Mesenchymal stem cell (in vitro differentiated cells and primary cell): ENCODE measurements at regions not wholly inside any gene's neighbourhood (a gene's known extent, or its start where the extent isn't known, plus 50 kb on each side); places are given as distances from the start of the nearest gene placed in this dataset.

ENCODE experiments used
- DNase-seq: peaks from one replicate; pipeline ENCODE4 v3.0.0-alpha.2; 2013
- H2AFZ ChIP-seq: one replicate; pipeline ENCODE4 v1.6.1; 2013; ENCODE audit warnings: low read depth, mild to moderate bottlenecking, control low read depth, inconsistent platforms, low read length, moderate library complexity
- H2AK5ac ChIP-seq: 2 replicates; pipeline ENCODE4 v1.6.1; 2013; ENCODE audit warnings: low read length, moderate library complexity, mild to moderate bottlenecking, inconsistent platforms; ENCODE audit not compliant: severe bottlenecking
- H2BK120ac ChIP-seq: one replicate; pipeline ENCODE4 v1.6.1; 2013; ENCODE audit warnings: low read depth, mild to moderate bottlenecking, inconsistent platforms, low read length, moderate library complexity
- H2BK12ac ChIP-seq, 2 experiments: one replicate each; pipeline ENCODE4 v1.6.1; 2013; ENCODE audit warnings: inconsistent platforms in 2 of 2, low read length in 2 of 2, mild to moderate bottlenecking in 2 of 2, moderate library complexity in 2 of 2, control low read depth in 1 of 2
- H2BK15ac ChIP-seq: one replicate; pipeline ENCODE4 v1.6.1; 2013; ENCODE audit warnings: mild to moderate bottlenecking, low read depth, inconsistent platforms; ENCODE audit not compliant: poor library complexity, severe bottlenecking
- H2BK5ac ChIP-seq: 2 replicates; pipeline ENCODE4 v1.6.1; 2013; ENCODE audit warnings: low read depth, mild to moderate bottlenecking, low read length, control low read depth, inconsistent platforms; ENCODE audit not compliant: poor library complexity, severe bottlenecking
- H3K14ac ChIP-seq, 2 experiments: one replicate each; pipeline ENCODE4 v1.6.1; 2013; ENCODE audit warnings: inconsistent platforms in 2 of 2, low read length in 2 of 2, control low read depth in 1 of 2, mild to moderate bottlenecking in 1 of 2, moderate library complexity in 1 of 2
- H3K18ac ChIP-seq, 2 experiments: one replicate each; pipeline ENCODE4 v1.6.1; 2013; ENCODE audit warnings: inconsistent platforms in 2 of 2, low read length in 2 of 2, control low read depth in 1 of 2, low read depth in 1 of 2, mild to moderate bottlenecking in 1 of 2
- H3K23ac ChIP-seq, 2 experiments: one replicate each; pipeline ENCODE4 v1.6.1; 2013; ENCODE audit warnings: inconsistent platforms in 2 of 2, low read length in 2 of 2, mild to moderate bottlenecking in 2 of 2, moderate library complexity in 2 of 2, control low read depth in 1 of 2
- H3K27ac ChIP-seq: 2 replicates; pipeline ENCODE4 v1.5.1; 2013; ENCODE audit warnings: mild to moderate bottlenecking, moderate library complexity, low read length, control low read depth, inconsistent platforms; ENCODE audit not compliant: poor library complexity, severe bottlenecking
- H3K27me3 ChIP-seq, 2 experiments: 2 replicates each; pipeline versions ENCODE4 v1.6.1 to v1.7.0; 2013; ENCODE audit warnings: low read length in 2 of 2, mild to moderate bottlenecking in 2 of 2, moderate library complexity in 2 of 2, control low read depth in 1 of 2, inconsistent platforms in 1 of 2; ENCODE audit not compliant: control insufficient read depth in 1 of 2, insufficient read depth in 1 of 2
- H3K36me3 ChIP-seq, 2 experiments: 2 replicates each; pipeline versions ENCODE4 v1.6.1 to v1.7.0; 2013; ENCODE audit warnings: low read length in 2 of 2, control low read depth in 1 of 2, inconsistent platforms in 1 of 2, low read depth in 1 of 2, mild to moderate bottlenecking in 1 of 2; ENCODE audit not compliant: insufficient read depth in 2 of 2, control insufficient read depth in 1 of 2
- H3K4ac ChIP-seq, 2 experiments: one replicate each; pipeline ENCODE4 v1.6.1; 2013; ENCODE audit warnings: inconsistent platforms in 2 of 2, low read length in 2 of 2, mild to moderate bottlenecking in 2 of 2, moderate library complexity in 2 of 2, control low read depth in 1 of 2, low read depth in 1 of 2
- H3K4me1 ChIP-seq: 2 replicates; pipeline ENCODE4 v1.6.1; 2013; ENCODE audit warnings: low read depth, low read length, control low read depth; ENCODE audit not compliant: control insufficient read depth, insufficient read depth
- H3K4me2 ChIP-seq: 2 replicates; pipeline ENCODE4 v1.6.1; 2013; ENCODE audit warnings: low read length, mild to moderate bottlenecking, inconsistent platforms; ENCODE audit not compliant: poor library complexity, severe bottlenecking
- H3K4me3 ChIP-seq, 2 experiments: 2 replicates each; pipeline versions ENCODE4 v1.5.1 to v1.7.0; 2013; ENCODE audit warnings: low read length in 2 of 2, mild to moderate bottlenecking in 2 of 2, control low read depth in 1 of 2, low read depth in 1 of 2; ENCODE audit not compliant: insufficient read depth in 1 of 2
- H3K79me1 ChIP-seq: replicated peaks from 2 replicates; pipeline ENCODE4 v1.6.1; 2013; ENCODE audit warnings: mild to moderate bottlenecking, control low read depth, low read length, inconsistent platforms; ENCODE audit not compliant: poor library complexity, severe bottlenecking
- H3K9ac ChIP-seq: 2 replicates; pipeline ENCODE4 v1.7.0; 2013; ENCODE audit warnings: mild to moderate bottlenecking, low read length, moderate library complexity
- H3K9me3 ChIP-seq: 2 replicates; pipeline ENCODE4 v1.7.0; 2013; ENCODE audit warnings: mild to moderate bottlenecking, low read length; ENCODE audit not compliant: control insufficient read depth
- H4K8ac ChIP-seq: one replicate; pipeline ENCODE4 v1.6.1; 2013; ENCODE audit warnings: inconsistent platforms, mild to moderate bottlenecking, low read length, moderate library complexity
- H4K91ac ChIP-seq: one replicate; pipeline ENCODE4 v1.6.1; 2013; ENCODE audit warnings: mild to moderate bottlenecking, low read length, inconsistent platforms
- WGBS: methylation state at CpG from one replicate; pipeline ENCODE4 v1.1.7; 2013; ENCODE audit warnings: mixed read lengths; 5-methylcytosine and 5-hydroxymethylcytosine counted together

- WGBS = 89% methylated on average over 1 of the region's 3 CpGs
- H3K14ac ChIP-seq = no peak overlapping the region
Observed at GRCh38 chr10:120328647-120329046, 128.4 kb upstream of the PLPP4 start.

GRCh38 chr10:120335553-120335952, 121.5 kb upstream of the PLPP4 start:
- H3K23ac ChIP-seq = no peak overlapping the region
- no peak overlapping the region for H4K8ac ChIP-seq
- H2AFZ ChIP-seq = no peak overlapping the region
- H3K27me3 ChIP-seq = no peaks in the 10 kb centered on the region
- H3K9me3 ChIP-seq = no peaks in the 10 kb centered on the region
- no peak overlapping the region for H3K14ac ChIP-seq
- H3K4me1 ChIP-seq = no peaks in the 10 kb centered on the region
- WGBS = no CpG with 5 or more reads among the region's 3 CpGs
- no peak for DNase-seq
- no peak overlapping the region for H3K4me3 ChIP-seq
- no peak overlapping the region for H3K9ac ChIP-seq
- no peak overlapping the region for H3K18ac ChIP-seq
- no peak overlapping the region for H4K91ac ChIP-seq
- no peak overlapping the region for H3K4ac ChIP-seq
- H2AK5ac ChIP-seq = no peak overlapping the region
- no peak overlapping the region for H2BK5ac ChIP-seq
- H3K4me2 ChIP-seq = no peak overlapping the region
- H2BK12ac ChIP-seq = no peak overlapping the region
- no peak overlapping the region for H3K27ac ChIP-seq
- no peak overlapping the region for H2BK15ac ChIP-seq
- no peaks in the 10 kb centered on the region for H3K36me3 ChIP-seq
- H3K79me1 ChIP-seq = no peaks in the 10 kb centered on the region
- H2BK120ac ChIP-seq = no peak overlapping the region

More at GRCh38 chr10:120328647-120329046, 128.4 kb upstream of the PLPP4 start:
- H2AFZ ChIP-seq = no peak overlapping the region
- H3K4me3 ChIP-seq = no peak overlapping the region
- no peak overlapping the region for H3K23ac ChIP-seq
- no peak overlapping the region for H3K9ac ChIP-seq
- H3K27me3 ChIP-seq = no peaks in the 10 kb centered on the region
- H3K36me3 ChIP-seq = no peaks in the 10 kb centered on the region
- no peaks in the 10 kb centered on the region for H3K79me1 ChIP-seq
- H3K27ac ChIP-seq = no peak overlapping the region
- H3K4ac ChIP-seq = no peak overlapping the region
- no peak overlapping the region for H3K18ac ChIP-seq
- H2BK12ac ChIP-seq = no peak overlapping the region
- no peak overlapping the region for H2BK120ac ChIP-seq
- H3K9me3 ChIP-seq = no peaks in the 10 kb centered on the region
- H4K91ac ChIP-seq = no peak overlapping the region
- no peak overlapping the region for H4K8ac ChIP-seq
- no peak for DNase-seq
- H3K4me1 ChIP-seq = no peaks in the 10 kb centered on the region
- no peak overlapping the region for H2BK5ac ChIP-seq
- no peak overlapping the region for H2AK5ac ChIP-seq
- H3K4me2 ChIP-seq = no peak overlapping the region
- H2BK15ac ChIP-seq = no peak overlapping the region

- no peaks in the 10 kb centered on the region for H3K4me1 ChIP-seq
- no peak overlapping the region for H3K9ac ChIP-seq
Observed at GRCh38 chr10:120336306-120336910, 120.6 kb upstream of the PLPP4 start.

GRCh38 chr10:120336911-120337540, 120.0 kb upstream of the PLPP4 start:
- H3K4me1 ChIP-seq = no peaks in the 10 kb centered on the region
- 0% methylated on average over 2 of the region's 4 CpGs for WGBS
- no peak overlapping the region for H3K9ac ChIP-seq
- DNase-seq = peak; percentile 24
- no peak overlapping the region for H2AK5ac ChIP-seq
- no peak overlapping the region for H3K23ac ChIP-seq
- no peak overlapping the region for H2BK5ac ChIP-seq
- no peak overlapping the region for H3K27ac ChIP-seq
- no peak overlapping the region for H2BK12ac ChIP-seq
- no peak overlapping the region for H2AFZ ChIP-seq
- no peak overlapping the region for H4K8ac ChIP-seq
- no peak overlapping the region for H2BK120ac ChIP-seq
- H3K4ac ChIP-seq = no peak overlapping the region
- no peak overlapping the region for H3K4me2 ChIP-seq
- no peak overlapping the region for H3K18ac ChIP-seq
- no peaks in the 10 kb centered on the region for H3K36me3 ChIP-seq
- no peaks in the 10 kb centered on the region for H3K9me3 ChIP-seq
- H3K4me3 ChIP-seq = no peak overlapping the region
- no peak overlapping the region for H2BK15ac ChIP-seq
- H3K14ac ChIP-seq = no peak overlapping the region
- H3K27me3 ChIP-seq = no peaks in the 10 kb centered on the region
- H4K91ac ChIP-seq = no peak overlapping the region
- no peaks in the 10 kb centered on the region for H3K79me1 ChIP-seq

More at GRCh38 chr10:120336306-120336910, 120.6 kb upstream of the PLPP4 start:
- no peak overlapping the region for H3K4me2 ChIP-seq
- no peak overlapping the region for H4K8ac ChIP-seq
- H3K9me3 ChIP-seq = no peaks in the 10 kb centered on the region
- no peak overlapping the region for H2BK15ac ChIP-seq
- no peak for DNase-seq
- H3K14ac ChIP-seq = no peak overlapping the region
- no peak overlapping the region for H2BK120ac ChIP-seq
- H3K27me3 ChIP-seq = no peaks in the 10 kb centered on the region
- H3K27ac ChIP-seq = no peak overlapping the region
- no peak overlapping the region for H4K91ac ChIP-seq
- H2BK12ac ChIP-seq = no peak overlapping the region
- no peak overlapping the region for H3K23ac ChIP-seq
- H2AFZ ChIP-seq = no peak overlapping the region
- H2AK5ac ChIP-seq = no peak overlapping the region
- no peak overlapping the region for H3K4me3 ChIP-seq
- H2BK5ac ChIP-seq = no peak overlapping the region
- no peak overlapping the region for H3K4ac ChIP-seq
- H3K79me1 ChIP-seq = no peaks in the 10 kb centered on the region
- no peak overlapping the region for H3K18ac ChIP-seq
- H3K36me3 ChIP-seq = no peaks in the 10 kb centered on the region
